LNCaP clone FGC (cell line): ENCODE measurements at regions not wholly inside any gene's neighbourhood (a gene's known extent, or its start where the extent isn't known, plus 50 kb on each side); places are given as distances from the start of the nearest gene placed in this dataset.

Experiments used
- DNase-seq: peaks from one replicate; pipeline ENCODE4 v3.0.0-alpha.2; 2011; ENCODE audit warnings: low read depth
- H3K4me3 ChIP-seq: 2 replicates; pipeline ENCODE4 v1.5.1; 2011; ENCODE audit warnings: mild to moderate bottlenecking, low read depth, low read length, control low read depth
- CTCF ChIP-seq: IDR thresholded peaks from 2 replicates; pipeline ENCODE4 v1.5.1; 2012; ENCODE audit warnings: mild to moderate bottlenecking; ENCODE audit not compliant: control insufficient read depth, insufficient read depth; ENCODE audit errors: extremely low read depth

GRCh38 chr11:128351168-128351567 is 236.2 kb downstream of the ETS1 start:
- no peak overlapping the region for H3K4me3 ChIP-seq
- DNase-seq, result no peak
- TF ChIP-seq CTCF, result no peak

GRCh38 chr11:128349650-128350299 is 237.6 kb downstream of the ETS1 start:
- TF ChIP-seq CTCF, result no peak
- no peak for DNase-seq
- H3K4me3 ChIP-seq, result no peak overlapping the region

DNA sequence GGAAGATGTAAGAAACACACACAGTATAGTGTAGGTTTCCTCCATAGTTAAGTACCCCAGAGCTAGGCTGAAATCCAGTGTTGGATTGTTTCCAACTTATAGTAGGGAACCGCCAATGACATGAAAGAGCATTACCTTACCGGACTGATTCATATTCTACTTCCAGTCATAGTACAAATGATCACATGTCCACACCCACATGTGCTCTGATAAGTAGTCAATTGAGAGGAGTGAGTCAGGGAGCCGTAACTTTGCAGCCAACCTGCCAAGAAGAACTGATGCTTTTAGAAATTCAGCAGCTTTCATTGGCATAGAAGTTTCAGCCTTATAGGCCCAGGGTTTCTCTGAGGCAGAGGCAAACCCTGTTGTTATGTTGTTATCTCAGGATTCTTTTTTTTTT is 240.6 kb downstream of the ETS1 start:
- H3K4me3 ChIP-seq, result no peak overlapping the region
- DNase-seq, result no peak
- no peak for TF ChIP-seq CTCF

- TF ChIP-seq CTCF, result no peak
Measured at GRCh38 chr11:128345316-128345715, 242.0 kb downstream of the ETS1 start.

DNA sequence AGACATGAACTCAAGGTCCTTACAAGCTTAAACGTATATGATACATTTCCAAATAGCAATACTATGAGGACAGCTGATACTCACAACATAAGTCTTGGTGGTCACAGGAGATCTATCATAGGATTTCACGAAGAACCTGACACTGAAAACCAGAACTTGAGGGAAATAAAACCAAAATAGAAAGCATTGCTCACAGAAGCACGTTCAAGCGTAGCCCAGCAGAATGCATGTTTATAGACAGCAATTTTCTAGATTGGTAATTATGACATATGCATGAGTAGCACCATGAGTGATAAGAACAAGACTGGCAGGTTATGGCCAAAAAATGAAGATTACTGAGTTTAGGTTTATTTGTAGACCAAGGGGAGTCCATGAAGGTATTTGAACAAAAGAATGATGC is 243.5 kb downstream of the ETS1 start:
- DNase-seq, result no peak
- no peak for TF ChIP-seq CTCF

More at GRCh38 chr11:128345316-128345715, 242.0 kb downstream of the ETS1 start:
- DNase-seq, result no peak
- no peak overlapping the region for H3K4me3 ChIP-seq

GRCh38 chr11:128343135-128343514 is 244.2 kb downstream of the ETS1 start:
- TF ChIP-seq CTCF, result no peak
- DNase-seq, result no peak

More for the DNA sequence above, 243.5 kb downstream of the ETS1 start:
- H3K4me3 ChIP-seq, result no peak overlapping the region

DNA sequence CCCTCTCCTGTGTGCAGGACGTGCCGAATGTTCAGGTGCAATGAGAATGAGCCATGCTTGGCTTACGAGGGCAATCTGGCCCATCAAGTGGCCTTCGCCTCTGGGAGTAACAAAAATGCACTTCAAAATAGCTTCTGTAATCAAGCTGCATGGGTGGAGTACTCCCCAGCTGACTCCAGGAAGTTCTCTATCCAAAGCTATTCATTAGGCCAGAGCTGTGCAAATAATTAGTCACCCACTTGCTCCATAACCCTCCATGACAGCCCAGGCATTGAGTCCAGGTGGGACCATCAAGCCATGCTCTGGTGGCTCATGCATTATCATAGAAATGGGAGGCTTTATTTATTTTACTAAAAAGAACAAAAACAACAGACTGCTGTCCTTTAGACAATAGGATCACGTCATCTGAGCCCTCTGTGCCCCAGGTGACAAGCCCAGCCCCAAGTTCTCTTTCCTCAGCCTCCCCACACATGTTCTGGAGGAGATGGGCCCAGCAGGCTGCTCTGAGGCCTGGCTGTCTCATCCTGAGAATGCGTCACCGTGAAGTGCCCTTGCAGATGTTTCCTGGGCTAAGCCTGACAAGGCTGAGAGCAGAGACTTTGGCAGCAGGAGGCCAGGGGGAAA is 244.7 kb downstream of the ETS1 start:
- no peak overlapping the region for H3K4me3 ChIP-seq
- no peak for TF ChIP-seq CTCF
- DNase-seq, result no peak

More at GRCh38 chr11:128343135-128343514, 244.2 kb downstream of the ETS1 start:
- no peak overlapping the region for H3K4me3 ChIP-seq
